ENCODE measurements at regions not wholly inside any gene's neighbourhood (a gene's known extent, or its start where the extent isn't known, plus 50 kb on each side); places are given as distances from the start of the nearest gene placed in this dataset.

DNA sequence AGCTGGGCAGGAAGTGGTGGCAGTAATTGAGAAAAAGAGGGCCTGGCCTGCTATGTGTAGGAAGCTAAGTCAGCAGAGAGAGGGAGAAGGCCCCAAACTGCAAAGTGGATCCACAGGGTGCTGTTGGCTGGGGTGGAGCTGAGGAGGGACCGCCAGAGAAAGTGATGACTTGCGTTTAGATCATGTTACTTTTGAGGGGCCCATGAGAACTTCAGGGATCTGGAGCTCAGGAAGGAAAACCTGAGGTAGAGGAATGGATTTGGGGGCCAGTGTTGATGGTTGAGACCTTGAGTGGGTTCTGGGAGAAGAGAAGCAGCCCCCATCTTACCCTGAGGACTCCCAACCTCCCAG is 155.5 kb downstream of the MRPL14 start:
- no peak for TF ChIP-seq CTCF (IDR thresholded peaks at IDR 0.05)
- TF ChIP-seq SIN3A (IDR thresholded peaks at IDR 0.05; ENCODE audit: borderline replicate concordance, low read depth, low read length) = no peak
- TF ChIP-seq FOXM1 (IDR thresholded peaks at IDR 0.05; ENCODE audit: low read depth) = no peak
- no peak for TF ChIP-seq POLR2AphosphoS5 (IDR thresholded peaks at IDR 0.05; ENCODE audit: low read depth, low read length)
- TF ChIP-seq RFX5 (IDR thresholded peaks at IDR 0.05; ENCODE audit: low read length) = no peak
- TF ChIP-seq, protein P1, sequence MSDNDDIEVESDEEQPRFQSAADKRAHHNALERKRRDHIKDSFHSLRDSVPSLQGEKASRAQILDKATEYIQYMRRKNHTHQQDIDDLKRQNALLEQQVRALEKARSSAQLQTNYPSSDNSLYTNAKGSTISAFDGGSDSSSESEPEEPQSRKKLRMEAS (IDR thresholded peaks at IDR 0.05; ENCODE audit: low read depth) = no peak
- TF ChIP-seq TAF1 (IDR thresholded peaks at IDR 0.05; ENCODE audit: borderline replicate concordance, low read depth, low read length) = no peak
- no peak for TF ChIP-seq GABPA (IDR thresholded peaks at IDR 0.05; ENCODE audit: low read depth)
- TF ChIP-seq, protein P2, sequence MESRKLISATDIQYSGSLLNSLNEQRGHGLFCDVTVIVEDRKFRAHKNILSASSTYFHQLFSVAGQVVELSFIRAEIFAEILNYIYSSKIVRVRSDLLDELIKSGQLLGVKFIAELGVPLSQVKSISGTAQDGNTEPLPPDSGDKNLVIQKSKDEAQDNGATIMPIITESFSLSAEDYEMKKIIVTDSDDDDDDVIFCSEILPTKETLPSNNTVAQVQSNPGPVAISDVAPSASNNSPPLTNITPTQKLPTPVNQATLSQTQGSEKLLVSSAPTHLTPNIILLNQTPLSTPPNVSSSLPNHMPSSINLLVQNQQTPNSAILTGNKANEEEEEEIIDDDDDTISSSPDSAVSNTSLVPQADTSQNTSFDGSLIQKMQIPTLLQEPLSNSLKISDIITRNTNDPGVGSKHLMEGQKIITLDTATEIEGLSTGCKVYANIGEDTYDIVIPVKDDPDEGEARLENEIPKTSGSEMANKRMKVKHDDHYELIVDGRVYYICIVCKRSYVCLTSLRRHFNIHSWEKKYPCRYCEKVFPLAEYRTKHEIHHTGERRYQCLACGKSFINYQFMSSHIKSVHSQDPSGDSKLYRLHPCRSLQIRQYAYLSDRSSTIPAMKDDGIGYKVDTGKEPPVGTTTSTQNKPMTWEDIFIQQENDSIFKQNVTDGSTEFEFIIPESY (IDR thresholded peaks at IDR 0.05; ENCODE audit: borderline replicate concordance, low read depth) = no peak

Measured in SK-N-SH (cell line).